ENCODE measurements at regions not wholly inside any gene's neighbourhood (a gene's known extent, or its start where the extent isn't known, plus 50 kb on each side); places are given as distances from the start of the nearest gene placed in this dataset.

DNA sequence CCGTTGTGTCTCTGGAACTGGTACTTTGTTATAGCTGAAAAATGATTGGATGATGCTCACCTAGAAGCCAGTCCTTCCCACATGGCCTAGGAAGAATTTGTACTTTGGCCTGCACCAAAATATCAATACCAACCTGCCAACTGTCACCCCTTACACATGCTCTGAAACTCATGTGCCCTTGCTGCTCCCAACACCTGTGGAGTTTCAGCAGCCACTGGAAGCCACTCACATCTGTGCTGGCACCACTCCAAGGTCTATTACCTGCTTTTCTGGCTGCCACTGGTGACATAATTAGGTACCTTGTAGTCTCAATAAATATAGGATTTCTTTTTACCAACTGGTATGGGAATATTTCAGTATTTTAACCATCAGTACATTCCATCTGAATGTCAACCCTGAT, 363.6 kb downstream of the SH3GL2 start:
- H3K27ac Mint-ChIP-seq: no peak overlapping the region
- no peak overlapping the region for H3K4me3 Mint-ChIP-seq
- no peaks in the 10 kb centered on the region for H3K36me3 Mint-ChIP-seq (ENCODE audit: low read depth)
- CTCF ChIA-PET: no interaction called here
- no peak for ATAC-seq
- POLR2A ChIA-PET: no interaction called here
- H3K27me3 Mint-ChIP-seq (ENCODE audit: low read depth): no peaks in the 10 kb centered on the region
- H3K4me1 Mint-ChIP-seq (ENCODE audit: low read depth): no peaks in the 10 kb centered on the region
- DNase-seq: no peak
- peaks cover 11% of the 10 kb centered on the region for H3K9me3 Mint-ChIP-seq (ENCODE audit: insufficient read depth)

DNA sequence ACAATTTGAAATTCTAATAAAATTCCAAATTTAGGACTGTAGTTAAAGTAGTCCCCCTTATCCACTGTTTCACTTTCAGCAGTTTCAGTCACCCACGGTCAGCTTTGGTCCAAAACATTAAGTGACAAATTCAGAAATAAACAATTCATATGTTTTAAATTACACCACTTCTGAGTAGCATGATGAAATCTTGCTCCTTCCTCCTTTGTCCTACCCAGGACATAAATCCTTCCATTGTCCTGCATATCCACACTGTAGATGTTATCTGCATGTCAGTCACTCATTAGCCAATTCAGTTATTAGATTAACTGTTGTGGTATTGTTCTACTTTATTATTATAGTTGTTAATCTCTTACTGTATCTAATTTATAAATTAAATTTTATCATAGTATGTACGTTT, 376.5 kb downstream of the SH3GL2 start:
- H3K27ac Mint-ChIP-seq: no peak overlapping the region
- no peak for DNase-seq
- ChIA-PET POLR2A (no interaction called here), CTCF (no interaction called here)
- no peak overlapping the region for H3K4me3 Mint-ChIP-seq
- H3K36me3 Mint-ChIP-seq (ENCODE audit: low read depth): no peaks in the 10 kb centered on the region
- no peaks in the 10 kb centered on the region for H3K4me1 Mint-ChIP-seq (ENCODE audit: low read depth)
- no peaks in the 10 kb centered on the region for H3K27me3 Mint-ChIP-seq (ENCODE audit: low read depth)
- no peaks in the 10 kb centered on the region for H3K9me3 Mint-ChIP-seq (ENCODE audit: insufficient read depth)
- no peak for ATAC-seq

DNA sequence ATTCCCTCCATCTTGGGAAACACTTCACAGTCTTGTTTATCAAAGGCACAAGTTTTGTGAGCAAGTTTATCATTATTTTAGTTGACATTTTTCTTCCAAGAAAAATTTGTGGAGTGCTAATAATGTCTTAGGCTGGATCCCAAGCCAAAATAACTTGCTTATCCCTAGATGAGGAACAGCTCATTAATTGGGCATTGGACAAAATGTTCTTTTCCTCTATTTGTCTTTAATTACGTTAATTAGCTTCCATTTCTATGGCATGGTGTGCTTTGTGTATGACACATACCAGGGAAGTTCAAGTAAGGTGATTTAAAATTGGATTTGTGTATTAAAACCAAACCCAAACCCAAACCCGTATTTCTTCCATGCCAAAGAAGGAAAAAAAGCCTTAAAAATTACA, 379.5 kb downstream of the SH3GL2 start:
- Mint-ChIP-seq H3K4me1 (ENCODE audit: low read depth) (no peaks in the 10 kb centered on the region), H3K4me3 (no peak overlapping the region), H3K36me3 (ENCODE audit: low read depth) (no peaks in the 10 kb centered on the region)

DNA sequence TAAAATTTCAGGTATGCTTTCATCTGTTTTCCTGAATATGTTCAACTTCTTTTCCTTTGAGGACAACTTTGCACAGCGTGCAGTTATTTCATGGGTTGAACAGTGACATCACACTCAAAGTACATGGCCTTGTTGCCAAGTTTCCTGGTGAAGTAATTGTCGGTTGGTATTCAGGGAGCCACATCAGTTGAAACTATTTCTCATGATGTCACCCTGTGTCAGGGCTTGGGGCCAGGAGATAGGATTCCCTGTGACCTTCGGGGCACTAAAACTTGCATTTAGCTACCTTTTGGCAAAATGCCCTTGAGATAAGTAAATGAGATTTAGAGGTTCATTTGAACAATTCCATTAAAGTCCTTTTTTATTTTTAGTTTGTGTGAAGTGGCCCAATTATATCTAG, 383.9 kb downstream of the SH3GL2 start:
- ChIA-PET CTCF (no interaction called here), POLR2A (no interaction called here)
- H3K4me1 Mint-ChIP-seq (ENCODE audit: low read depth): no peaks in the 10 kb centered on the region
- H3K27me3 Mint-ChIP-seq (ENCODE audit: low read depth): no peaks in the 10 kb centered on the region
- no peaks in the 10 kb centered on the region for H3K36me3 Mint-ChIP-seq (ENCODE audit: low read depth)
- H3K4me3 Mint-ChIP-seq: no peak overlapping the region
- ATAC-seq (no peak), DNase-seq (no peak)
- H3K27ac Mint-ChIP-seq: no peak overlapping the region
- H3K9me3 Mint-ChIP-seq (ENCODE audit: insufficient read depth): no peaks in the 10 kb centered on the region

More for the DNA sequence above, 379.5 kb downstream of the SH3GL2 start:
- DNase-seq (no peak), ATAC-seq (no peak)
- Mint-ChIP-seq H3K27me3 (ENCODE audit: low read depth) (no peaks in the 10 kb centered on the region), H3K9me3 (ENCODE audit: insufficient read depth) (no peaks in the 10 kb centered on the region), H3K27ac (no peak overlapping the region)
- ChIA-PET POLR2A (no interaction called here), CTCF (no interaction called here)

DNA sequence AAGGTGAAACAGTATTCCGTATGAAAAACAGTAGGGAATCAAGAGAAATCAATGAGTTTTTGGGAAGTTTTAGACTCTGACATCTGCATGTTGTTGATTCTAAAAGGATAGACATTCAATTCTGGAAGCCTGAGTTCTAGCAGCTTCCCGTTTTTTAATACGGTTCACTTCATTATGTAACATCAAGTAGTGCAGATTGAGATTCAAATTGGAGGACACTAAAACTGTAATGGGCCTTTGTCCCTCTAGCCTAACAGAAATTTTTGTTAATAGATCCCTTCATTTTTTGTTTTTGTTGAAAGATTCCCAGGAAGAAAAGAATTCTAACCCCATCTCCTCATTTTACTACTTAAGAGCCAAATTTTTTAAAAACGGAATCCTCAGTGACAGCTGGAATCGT, 384.6 kb downstream of the SH3GL2 start:
- no peaks in the 10 kb centered on the region for H3K4me1 Mint-ChIP-seq (ENCODE audit: low read depth)
- CTCF ChIA-PET: no interaction called here
- H3K27me3 Mint-ChIP-seq (ENCODE audit: low read depth): no peaks in the 10 kb centered on the region
- DNase-seq: no peak
- H3K36me3 Mint-ChIP-seq (ENCODE audit: low read depth): no peaks in the 10 kb centered on the region
- no peak overlapping the region for H3K27ac Mint-ChIP-seq
- no peak overlapping the region for H3K4me3 Mint-ChIP-seq
- POLR2A ChIA-PET: no interaction called here
- no peak for ATAC-seq
- no peaks in the 10 kb centered on the region for H3K9me3 Mint-ChIP-seq (ENCODE audit: insufficient read depth)

- Mint-ChIP-seq H3K27me3 (ENCODE audit: low read depth) (no peaks in the 10 kb centered on the region), H3K9me3 (ENCODE audit: insufficient read depth) (no peaks in the 10 kb centered on the region), H3K27ac (no peak overlapping the region), H3K36me3 (ENCODE audit: low read depth) (no peaks in the 10 kb centered on the region), H3K4me3 (no peak overlapping the region), H3K4me1 (ENCODE audit: low read depth) (no peaks in the 10 kb centered on the region)
- ChIA-PET CTCF (no interaction called here), POLR2A (no interaction called here)
- no peak for ATAC-seq
- DNase-seq: no peak
These were observed 388.9 kb downstream of the SH3GL2 start for GRCh38 chr9:17967731-17968130.

- Mint-ChIP-seq H3K36me3 (ENCODE audit: low read depth) (no peaks in the 10 kb centered on the region), H3K9me3 (ENCODE audit: insufficient read depth) (no peaks in the 10 kb centered on the region), H3K4me3 (no peak overlapping the region), H3K27ac (no peak overlapping the region), H3K27me3 (ENCODE audit: low read depth) (no peaks in the 10 kb centered on the region), H3K4me1 (ENCODE audit: low read depth) (no peaks in the 10 kb centered on the region)
- DNase-seq (no peak), ATAC-seq (no peak)
- ChIA-PET POLR2A (no interaction called here), CTCF (no interaction called here)
These were observed 390.4 kb downstream of the SH3GL2 start for GRCh38 chr9:17969232-17969631.

DNA sequence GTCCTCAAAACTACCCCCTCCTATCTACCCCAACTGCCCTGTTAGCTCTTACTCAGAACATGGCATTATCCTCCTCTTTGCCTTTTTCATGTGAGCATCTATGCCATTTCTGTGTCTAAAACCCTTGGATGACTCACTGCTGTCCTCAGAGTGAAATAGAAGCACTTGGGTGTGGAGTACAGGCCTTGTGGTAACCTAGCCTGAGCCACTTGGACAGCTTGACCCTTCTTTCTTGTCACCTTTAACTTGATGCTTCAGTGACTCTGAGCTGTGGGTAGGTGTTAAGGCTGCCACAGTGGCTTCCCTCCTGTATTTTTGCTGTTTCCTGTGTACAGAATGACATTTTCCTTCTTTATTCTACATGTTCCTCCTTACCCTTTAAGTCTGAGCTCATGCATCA, 391.4 kb downstream of the SH3GL2 start:
- no peaks in the 10 kb centered on the region for H3K9me3 Mint-ChIP-seq (ENCODE audit: insufficient read depth)
- ATAC-seq (no peak), DNase-seq (no peak)
- POLR2A ChIA-PET: no interaction called here
- no peak overlapping the region for H3K27ac Mint-ChIP-seq
- no peak overlapping the region for H3K4me3 Mint-ChIP-seq
- H3K4me1 Mint-ChIP-seq (ENCODE audit: low read depth): no peaks in the 10 kb centered on the region
- no peaks in the 10 kb centered on the region for H3K27me3 Mint-ChIP-seq (ENCODE audit: low read depth)
- no peaks in the 10 kb centered on the region for H3K36me3 Mint-ChIP-seq (ENCODE audit: low read depth)
- CTCF ChIA-PET: interaction anchor here (1.5 kb wide), 1 partner anchor 22 kb away, joined by 3 read pairs; no protein-coding TSS in a partner anchor

GRCh38 chr9:17978773-17979172, 399.9 kb downstream of the SH3GL2 start:
- H3K27ac Mint-ChIP-seq: no peak overlapping the region
- DNase-seq: no peak
- POLR2A ChIA-PET: no interaction called here

GRCh38 chr9:17986595-17986994, 407.7 kb downstream of the SH3GL2 start:
- Mint-ChIP-seq H3K27me3 (ENCODE audit: low read depth) (no peaks in the 10 kb centered on the region), H3K4me1 (ENCODE audit: low read depth) (no peaks in the 10 kb centered on the region), H3K36me3 (ENCODE audit: low read depth) (no peaks in the 10 kb centered on the region), H3K9me3 (ENCODE audit: insufficient read depth) (peaks cover 4% of the 10 kb centered on the region), H3K4me3 (no peak overlapping the region), H3K27ac (no peak overlapping the region)
- CTCF ChIA-PET: no interaction called here
- no peak for DNase-seq
- no peak for ATAC-seq
- POLR2A ChIA-PET: no interaction called here

More at GRCh38 chr9:17978773-17979172, 399.9 kb downstream of the SH3GL2 start:
- Mint-ChIP-seq H3K4me3 (no peak overlapping the region), H3K27me3 (ENCODE audit: low read depth) (no peaks in the 10 kb centered on the region), H3K9me3 (ENCODE audit: insufficient read depth) (peaks cover 31% of the 10 kb centered on the region), H3K36me3 (ENCODE audit: low read depth) (no peaks in the 10 kb centered on the region), H3K4me1 (ENCODE audit: low read depth) (no peaks in the 10 kb centered on the region)
- ATAC-seq: no peak
- CTCF ChIA-PET: no interaction called here

GRCh38 chr9:17987189-17987588, 408.3 kb downstream of the SH3GL2 start:
- Mint-ChIP-seq H3K4me3 (no peak overlapping the region), H3K27me3 (ENCODE audit: low read depth) (no peaks in the 10 kb centered on the region), H3K36me3 (ENCODE audit: low read depth) (no peaks in the 10 kb centered on the region), H3K27ac (no peak overlapping the region), H3K9me3 (ENCODE audit: insufficient read depth) (peaks cover 4% of the 10 kb centered on the region), H3K4me1 (ENCODE audit: low read depth) (no peaks in the 10 kb centered on the region)
- DNase-seq (no peak), ATAC-seq (no peak)
- CTCF ChIA-PET: no interaction called here
- POLR2A ChIA-PET: no interaction called here

DNA sequence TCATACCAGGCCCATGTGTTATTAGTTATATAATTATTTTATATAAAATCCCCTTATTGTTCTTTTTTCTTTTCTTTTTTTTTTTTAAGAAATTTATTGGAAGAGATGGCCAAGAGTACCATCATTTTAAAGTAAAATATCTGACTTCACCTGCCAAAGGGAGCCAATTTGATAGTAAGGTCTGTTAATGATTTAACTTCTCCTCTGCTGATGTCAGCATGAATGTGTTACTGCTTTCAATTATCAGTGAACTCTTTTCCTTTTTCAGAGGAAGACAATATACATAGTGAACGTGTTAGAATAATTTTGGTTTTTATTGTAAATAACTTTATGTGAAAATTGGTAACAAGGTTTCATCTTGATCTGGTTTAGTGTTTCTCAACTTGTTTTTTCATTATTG, 409.6 kb downstream of the SH3GL2 start:
- CTCF ChIA-PET: no interaction called here
- POLR2A ChIA-PET: no interaction called here
- Mint-ChIP-seq H3K27ac (no peak overlapping the region), H3K36me3 (ENCODE audit: low read depth) (no peaks in the 10 kb centered on the region), H3K4me3 (no peak overlapping the region), H3K9me3 (ENCODE audit: insufficient read depth) (no peaks in the 10 kb centered on the region), H3K27me3 (ENCODE audit: low read depth) (no peaks in the 10 kb centered on the region), H3K4me1 (ENCODE audit: low read depth) (no peaks in the 10 kb centered on the region)
- ATAC-seq (no peak), DNase-seq (no peak)

DNA sequence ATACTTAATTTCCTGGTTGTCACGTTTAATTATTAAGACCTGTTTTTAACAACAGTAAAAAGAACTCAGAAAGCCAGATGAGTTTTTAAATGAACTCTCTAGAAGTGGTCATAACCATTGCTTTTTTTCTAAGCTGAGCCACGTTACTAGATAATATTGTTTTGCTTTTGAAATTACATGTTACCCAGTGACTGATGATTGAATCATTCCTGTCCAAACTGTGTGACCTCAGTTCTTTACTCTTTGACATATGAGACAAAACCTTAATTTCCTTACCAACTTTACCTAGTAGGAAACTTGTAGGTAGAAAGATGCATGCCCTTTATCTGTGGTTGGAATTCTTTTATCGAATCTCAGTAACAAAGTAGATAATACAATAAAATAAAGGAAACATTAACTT, 411.7 kb downstream of the SH3GL2 start:
- H3K36me3 Mint-ChIP-seq (ENCODE audit: low read depth): no peaks in the 10 kb centered on the region
- DNase-seq (no peak), ATAC-seq (no peak)
- no peaks in the 10 kb centered on the region for H3K9me3 Mint-ChIP-seq (ENCODE audit: insufficient read depth)
- H3K27ac Mint-ChIP-seq: no peak overlapping the region
- ChIA-PET CTCF (no interaction called here), POLR2A (no interaction called here)
- H3K4me3 Mint-ChIP-seq: no peak overlapping the region
- no peaks in the 10 kb centered on the region for H3K27me3 Mint-ChIP-seq (ENCODE audit: low read depth)
- no peaks in the 10 kb centered on the region for H3K4me1 Mint-ChIP-seq (ENCODE audit: low read depth)
